Heart left ventricle (tissue), 16 donors: ENCODE measurements at regions not wholly inside any gene's neighbourhood (a gene's known extent, or its start where the extent isn't known, plus 50 kb on each side); places are given as distances from the start of the nearest gene placed in this dataset.

Source experiments
- ATAC-seq, 4 donors: fragments of 200-7000 bp; cut with Tn5 transposase; one replicate each; pipeline ENCODE4 v1.9.1; 2020 to 2022; ENCODE audit warnings: moderate library complexity in 4 of 4, mild to moderate bottlenecking in 3 of 4, moderate number of reproducible peaks in 1 of 4
- DNase-seq, 5 donors: peaks; one replicate each; pipeline ENCODE4 v3.0.0-alpha.2; 2020
- H3K27ac ChIP-seq, 12 donors: fragments of 200-600 bp; sonication (generic) in 4 of 12; one replicate each; pipeline versions ENCODE4 v1.5.0 to v1.8.0; 2016 to 2022; ENCODE audit warnings: mild to moderate bottlenecking in 2 of 12
- H3K27me3 ChIP-seq, 9 donors: fragments of 200-600 bp; sonication (generic) in 2 of 9; one replicate each; pipeline versions ENCODE4 v1.5.1 to v1.8.0; 2016 to 2022; ENCODE audit warnings: mild to moderate bottlenecking in 3 of 9
- H3K36me3 ChIP-seq, 9 donors: fragments of 200-600 bp; sonication (generic) in 2 of 9; one replicate each; pipeline versions ENCODE4 v1.5.0 to v1.8.0; 2018 to 2022; ENCODE audit warnings: mild to moderate bottlenecking in 2 of 9
- H3K4me1 ChIP-seq, 12 donors: fragments of 200-600 bp; sonication (generic) in 4 of 12; one replicate each; pipeline versions ENCODE4 v1.5.0 to v1.8.0; 2016 to 2022; ENCODE audit warnings: mild to moderate bottlenecking in 3 of 12
- H3K4me3 ChIP-seq, 12 donors: fragments of 200-600 bp; sonication (generic) in 4 of 12; one replicate each; pipeline versions ENCODE4 v1.5.0 to v1.8.0; 2017 to 2022; ENCODE audit warnings: mild to moderate bottlenecking in 9 of 12, moderate library complexity in 4 of 12
- H3K9me3 ChIP-seq, 12 donors: fragments of 200-600 bp; sonication (generic) in 4 of 12; one replicate each; pipeline versions ENCODE4 v1.5.0 to v1.8.0; 2016 to 2022; ENCODE audit warnings: mild to moderate bottlenecking in 1 of 12
- POLR2A ChIP-seq, 2 donors: fragments of 450-650 bp; IDR thresholded peaks; one replicate each; pipeline ENCODE4 v1.6.1; 2017; ENCODE audit warnings: antibody characterized with exemption in 2 of 2, mild to moderate bottlenecking in 2 of 2, moderate library complexity in 2 of 2
- WGBS, 4 donors: extraction: QIAGEN DNeasy Blood & Tissue Kit in 2 of 4; methylation state at CpG; one replicate each; pipeline versions ENCODE4 v1.1.5 to v1.1.7; 2013 to 2018; 5-methylcytosine and 5-hydroxymethylcytosine counted together
- intact Hi-C, 10 donors: fragments of 100-400 bp; cut with DNase I; formaldehyde crosslinking; loops; one replicate each; pipeline versions ENCODE4 v1.11.1 to v1.14.2; 2022
- TF ChIP-seq, protein P1 (sequence below), 12 donors: fragments of 200-600 bp; sonication (generic) in 4 of 12; IDR thresholded peaks; one replicate each; pipeline versions ENCODE4 v1.5.0 to v1.8.0; 2018 to 2022; ENCODE audit warnings: antibody characterized with exemption in 12 of 12, mild to moderate bottlenecking in 5 of 12
- donor health status: ischemic (EF 13 %, LVEDD 7.1; RV severe dilation, severe dysfunction).
- donor health status: healthy with polysubstance abuse.
- donor health status: DM: no; HTN: yes; CAD: no.
- donor health status: DM: no; HTN: no; CAD: no.
- donor health status: ischemic (EF 25% LVEDD 6.9; RV normal size, moderate dysfunction).
- donor health status: ischemic (EF 25% LVEDD 5.7; RV mildly dilated, moderate dysfunction).
- donor health status: healthy.
- donor health status: DM: yes; HTN: yes; CAD: no.
- donor health status: ischemic (EF 35%, LVEDD 5.7; RV mildly dilated, moderate dysfunction).
- donor health status: nonischemic (EF 11% LVEDD 7.7; RV severe dilation, severe dysfunction).
- donor health status: DM: yes; HTN: yes; CAD: no.
- donor health status: PGD.
- donor health status: ischemic (EF 29% LVEDD 5.4; RV normal size, mild dysfunction).
- donor health status: nonischemic (EF 23%, LVEDD 6.1; RV moderate dilation, normal function).

DNA sequence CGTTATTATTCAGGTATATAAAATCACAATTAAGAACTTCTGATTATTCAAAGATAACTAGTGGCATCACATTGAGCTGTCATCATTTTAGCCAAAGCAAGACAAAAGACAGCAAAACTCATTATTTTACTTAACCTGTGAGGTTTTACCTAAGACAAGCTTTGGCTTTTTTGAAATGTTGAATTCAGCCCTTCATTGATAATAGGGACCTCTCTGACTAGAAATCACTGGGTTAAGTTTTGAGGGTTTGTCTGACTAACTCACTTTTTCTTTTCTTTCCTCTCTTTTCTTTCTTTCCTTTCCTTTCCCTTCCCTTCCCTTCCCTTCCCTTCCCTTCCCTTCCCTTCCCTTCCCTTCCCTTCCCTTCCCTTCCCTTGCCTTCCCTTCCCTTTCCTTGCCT lies 244.2 kb downstream of the GRXCR1 start:
- no peak overlapping the region for H3K4me3 ChIP-seq
- ATAC-seq (no peak), DNase-seq (no peak)
- H3K27me3 ChIP-seq, result no peaks in the 10 kb centered on the region
- peaks cover 0 to 10% (median 0%) of the 10 kb centered on the region in 12 donors for H3K9me3 ChIP-seq
- H3K27ac ChIP-seq, result no peak overlapping the region
- H3K4me1 ChIP-seq, result no peaks in the 10 kb centered on the region
- TF ChIP-seq, protein P1, sequence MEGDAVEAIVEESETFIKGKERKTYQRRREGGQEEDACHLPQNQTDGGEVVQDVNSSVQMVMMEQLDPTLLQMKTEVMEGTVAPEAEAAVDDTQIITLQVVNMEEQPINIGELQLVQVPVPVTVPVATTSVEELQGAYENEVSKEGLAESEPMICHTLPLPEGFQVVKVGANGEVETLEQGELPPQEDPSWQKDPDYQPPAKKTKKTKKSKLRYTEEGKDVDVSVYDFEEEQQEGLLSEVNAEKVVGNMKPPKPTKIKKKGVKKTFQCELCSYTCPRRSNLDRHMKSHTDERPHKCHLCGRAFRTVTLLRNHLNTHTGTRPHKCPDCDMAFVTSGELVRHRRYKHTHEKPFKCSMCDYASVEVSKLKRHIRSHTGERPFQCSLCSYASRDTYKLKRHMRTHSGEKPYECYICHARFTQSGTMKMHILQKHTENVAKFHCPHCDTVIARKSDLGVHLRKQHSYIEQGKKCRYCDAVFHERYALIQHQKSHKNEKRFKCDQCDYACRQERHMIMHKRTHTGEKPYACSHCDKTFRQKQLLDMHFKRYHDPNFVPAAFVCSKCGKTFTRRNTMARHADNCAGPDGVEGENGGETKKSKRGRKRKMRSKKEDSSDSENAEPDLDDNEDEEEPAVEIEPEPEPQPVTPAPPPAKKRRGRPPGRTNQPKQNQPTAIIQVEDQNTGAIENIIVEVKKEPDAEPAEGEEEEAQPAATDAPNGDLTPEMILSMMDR (IDR thresholded peaks at IDR 0.05), result no peak
- TF ChIP-seq POLR2A (IDR thresholded peaks at IDR 0.05), result no peak
- 71 to 87% (median 80%) methylated on average over 1 of the region's 1 CpG for WGBS, 4 donors
- intact Hi-C loops, result loop anchor here in 2 of 10 donors (10.0 kb wide), 1 partner anchor 1488 kb away; no protein-coding TSS in a partner anchor
- no peaks in the 10 kb centered on the region for H3K36me3 ChIP-seq

DNA sequence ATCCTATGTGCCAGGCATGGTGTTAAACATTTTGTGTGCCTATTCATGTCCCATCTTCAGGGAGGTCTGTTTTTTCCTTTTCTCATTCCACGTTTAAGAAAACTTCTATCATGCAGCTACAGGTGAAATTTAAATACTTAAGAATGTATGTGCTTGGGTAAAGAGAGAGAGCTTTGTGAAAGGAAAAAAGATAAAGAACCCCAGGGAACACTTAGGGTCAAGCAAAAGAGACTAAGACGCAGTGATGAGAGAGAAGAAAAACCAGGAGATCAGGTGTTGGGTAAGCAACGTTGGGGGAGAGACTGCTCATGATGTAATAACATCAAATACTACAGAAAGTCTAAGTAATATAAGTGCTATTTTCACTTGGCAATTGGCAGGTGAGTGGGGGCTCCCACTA lies 253.7 kb downstream of the GRXCR1 start:
- Histone ChIP-seq H3K4me1 (no peaks in the 10 kb centered on the region), H3K4me3 (no peak overlapping the region), H3K27ac (no peak overlapping the region), H3K36me3 (no peaks in the 10 kb centered on the region), H3K9me3 (no peaks in the 10 kb centered on the region), H3K27me3 (no peaks in the 10 kb centered on the region)
- WGBS, 4 donors, result 35 to 47% (median 39%) methylated on average over 3 of the region's 3 CpGs
- DNase-seq (no peak), ATAC-seq (no peak)
- TF ChIP-seq, protein P1 (IDR thresholded peaks at IDR 0.05), result no peak
- no peak for TF ChIP-seq POLR2A (IDR thresholded peaks at IDR 0.05)
- intact Hi-C loops, result no loop called here

GRCh38 chr4:43148481-43148880 lies 256.0 kb downstream of the GRXCR1 start:
- Histone ChIP-seq H3K27ac (no peak overlapping the region), H3K27me3 (no peaks in the 10 kb centered on the region), H3K4me3 (no peak overlapping the region), H3K4me1 (no peaks in the 10 kb centered on the region), H3K9me3 (no peaks in the 10 kb centered on the region), H3K36me3 (no peaks in the 10 kb centered on the region)
- ATAC-seq, result no peak
- intact Hi-C loops, result no loop called here
- no peak for DNase-seq
- WGBS, 4 donors, result 66 to 96% (median 71%) methylated on average over 2 of the region's 2 CpGs
- no peak for TF ChIP-seq POLR2A (IDR thresholded peaks at IDR 0.05)
- TF ChIP-seq, protein P1 (IDR thresholded peaks at IDR 0.05), result no peak

GRCh38 chr4:43163101-43163792 lies 270.7 kb downstream of the GRXCR1 start:
- Histone ChIP-seq H3K36me3 (no peaks in the 10 kb centered on the region), H3K4me3 (no peak overlapping the region), H3K27ac (no peak overlapping the region), H3K27me3 (no peaks in the 10 kb centered on the region), H3K4me1 (no peaks in the 10 kb centered on the region), H3K9me3 (peaks cover 0 to 8% (median 0%) of the 10 kb centered on the region in 12 donors)
- WGBS, 4 donors, result 55 to 72% (median 68%) methylated on average over 5 of the region's 5 CpGs
- no peak for ATAC-seq
- intact Hi-C loops, result no loop called here
- TF ChIP-seq POLR2A (IDR thresholded peaks at IDR 0.05), result no peak
- TF ChIP-seq, protein P1 (IDR thresholded peaks at IDR 0.05), result no peak
- DNase-seq, result no peak
